Pancreas (tissue), 10 donors: ENCODE measurements at regions not wholly inside any gene's neighbourhood (a gene's known extent, or its start where the extent isn't known, plus 50 kb on each side); places are given as distances from the start of the nearest gene placed in this dataset.

ENCODE experiments used
- ATAC-seq, 4 donors: fragments of 200-7000 bp; cut with Tn5 transposase; one replicate each; pipeline versions ENCODE4 v1.8.0 to v1.9.1; 2020; ENCODE audit warnings: mild to moderate bottlenecking in 4 of 4, moderate library complexity in 4 of 4
- DNase-seq, 6 donors: peaks; one replicate each; pipeline ENCODE4 v3.0.0-alpha.2; 2020
- FAIRE-seq: peaks from 2 replicates; lab custom pipeline; 2012; peaks lifted over from hg19 to GRCh38; lab: Jason Lieb, UNC
- H3K27ac ChIP-seq, 4 donors: fragments of 200-600 bp; sonication (generic); 1 replicate in 3 of 4; 2 replicates in 1 of 4; pipeline versions ENCODE4 v1.5.0 to v1.8.0; 2020
- H3K27me3 ChIP-seq, 4 donors: fragments of 200-600 bp; one replicate each; pipeline ENCODE4 v1.8.0; 2021
- H3K36me3 ChIP-seq, 3 donors: fragments of 200-600 bp; sonication (generic) in 1 of 3; one replicate each; pipeline versions ENCODE4 v1.5.0 to v1.8.0; 2020 to 2021
- H3K4me1 ChIP-seq, 3 donors: fragments of 200-600 bp; one replicate each; pipeline ENCODE4 v1.8.0; 2021
- H3K4me3 ChIP-seq, 4 donors: fragments of 200-600 bp; sonication (generic) in 2 of 4; one replicate each; pipeline versions ENCODE4 v1.5.0 to v1.8.0; 2020 to 2021
- H3K9me3 ChIP-seq, 4 donors: fragments of 200-600 bp; one replicate each; pipeline ENCODE4 v1.8.0; 2021
- CTCF ChIP-seq, 4 donors: fragments of 200-600 bp; sonication (generic) in 3 of 4; IDR thresholded peaks; one replicate each; pipeline versions ENCODE4 v1.5.0 to v1.8.0; 2021; ENCODE audit warnings: antibody characterized with exemption in 4 of 4
- WGBS, 2 donors: extraction: QIAGEN DNeasy Blood & Tissue Kit; methylation state at CpG; one replicate each; pipeline ENCODE4 v1.1.7; 2013; 5-methylcytosine and 5-hydroxymethylcytosine counted together
- intact Hi-C, 3 donors: fragments of 100-400 bp; cut with DNase I; formaldehyde crosslinking; loops; one replicate each; pipeline versions ENCODE4 v1.11.1 to v1.14.2; 2022
- donor health status: healthy with polysubstance abuse.
- donor health status: DM: no; HTN: no; CAD: no; lungs with moderate emphysema.
- donor health status: DM: no; HTN: no; CAD: no.
- donor health status: control.
- donor health status: control.
- donor health status: Bipolar disorder and iron deficiency.
- donor health status: DM: yes; HTN: yes; CAD: no.
- donor health status: DM: no; HTN: no; CAD: no.
- donor health status: DM: no; HTN: no; CAD: no.
- donor health status: DM: yes; HTN: yes; CAD: no.

GRCh38 chr18:70418546-70419311 lies 129.9 kb downstream of the SOCS6 start:
- Histone ChIP-seq H3K36me3 (no peaks in the 10 kb centered on the region), H3K27me3 (no peaks in the 10 kb centered on the region), H3K4me3 (no peak overlapping the region), H3K4me1 (peaks cover 0 to 12% (median 3%) of the 10 kb centered on the region in 3 donors), H3K9me3 (no peaks in the 10 kb centered on the region), H3K27ac (no peak overlapping the region)
- FAIRE-seq (no peak), ATAC-seq (no peak), DNase-seq (no peak)
- 52 to 65% methylated on average over 12 of the region's 12 CpGs for WGBS, 2 donors
- TF ChIP-seq CTCF (IDR thresholded peaks at IDR 0.05), result no peak
- intact Hi-C loops, result no loop called here

DNA sequence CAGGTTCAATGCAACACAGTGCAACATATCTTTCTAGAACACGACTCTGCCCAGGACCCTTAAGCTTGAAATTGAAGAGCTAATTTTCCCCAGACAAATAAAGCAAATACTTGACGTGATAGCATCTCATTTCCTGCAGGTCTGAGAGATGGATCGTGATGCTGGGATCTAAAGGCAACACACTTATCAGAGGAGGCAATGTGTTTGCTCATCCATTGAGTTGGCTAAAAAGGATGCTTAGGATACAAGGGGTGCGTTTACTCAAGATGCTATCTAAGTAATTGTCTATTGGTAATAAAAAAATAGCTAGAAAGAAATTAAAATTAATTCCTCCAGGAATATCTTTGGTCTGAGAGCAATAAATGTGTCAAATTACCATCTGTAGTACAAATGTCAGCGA lies 129.0 kb downstream of the SOCS6 start:
- no peak for DNase-seq
- ATAC-seq, result no peak
- no peaks in the 10 kb centered on the region for H3K27me3 ChIP-seq
- no peak for TF ChIP-seq CTCF (IDR thresholded peaks at IDR 0.05)
- no peaks in the 10 kb centered on the region for H3K9me3 ChIP-seq
- no peaks in the 10 kb centered on the region for H3K36me3 ChIP-seq
- 52 to 72% methylated on average over 5 of the region's 5 CpGs for WGBS, 2 donors
- no peak overlapping the region for H3K4me3 ChIP-seq
- H3K4me1 ChIP-seq, result peaks cover 0 to 12% (median 3%) of the 10 kb centered on the region in 3 donors
- intact Hi-C loops, result no loop called here
- no peak overlapping the region for H3K27ac ChIP-seq
- no peak for FAIRE-seq

- H3K4me1 ChIP-seq, result peaks cover 7 to 13% (median 11%) of the 10 kb centered on the region in 3 donors
- intact Hi-C loops, result no loop called here
- FAIRE-seq (no peak), ATAC-seq (no peak), DNase-seq (no peak)
- WGBS, 2 donors, result 73 to 83% methylated on average over 8 of the region's 8 CpGs
- H3K4me3 ChIP-seq, result no peak overlapping the region
- H3K27me3 ChIP-seq, result no peaks in the 10 kb centered on the region
- H3K36me3 ChIP-seq, result no peaks in the 10 kb centered on the region
- H3K27ac ChIP-seq, result no peak overlapping the region
- TF ChIP-seq CTCF (IDR thresholded peaks at IDR 0.05), result no peak
- no peaks in the 10 kb centered on the region for H3K9me3 ChIP-seq
Measured at GRCh38 chr18:70416496-70416895, 127.7 kb downstream of the SOCS6 start.

GRCh38 chr18:70415823-70416488 lies 127.1 kb downstream of the SOCS6 start:
- no peak overlapping the region for H3K4me3 ChIP-seq
- no peak for FAIRE-seq
- no peaks in the 10 kb centered on the region for H3K36me3 ChIP-seq
- WGBS, 2 donors, result 76 to 88% methylated on average over 13 of the region's 13 CpGs
- H3K27ac ChIP-seq, result no peak overlapping the region
- no peak for DNase-seq
- peak in 2 of 4 donors; percentile 31 to 52 for ATAC-seq
- peaks cover 7 to 11% (median 9%) of the 10 kb centered on the region in 3 donors for H3K4me1 ChIP-seq
- intact Hi-C loops, result no loop called here
- no peaks in the 10 kb centered on the region for H3K27me3 ChIP-seq
- TF ChIP-seq CTCF (IDR thresholded peaks at IDR 0.05), result no peak
- H3K9me3 ChIP-seq, result no peaks in the 10 kb centered on the region
